ENCODE measurements at regions not wholly inside any gene's neighbourhood (a gene's known extent, or its start where the extent isn't known, plus 50 kb on each side); places are given as distances from the start of the nearest gene placed in this dataset.

DNA sequence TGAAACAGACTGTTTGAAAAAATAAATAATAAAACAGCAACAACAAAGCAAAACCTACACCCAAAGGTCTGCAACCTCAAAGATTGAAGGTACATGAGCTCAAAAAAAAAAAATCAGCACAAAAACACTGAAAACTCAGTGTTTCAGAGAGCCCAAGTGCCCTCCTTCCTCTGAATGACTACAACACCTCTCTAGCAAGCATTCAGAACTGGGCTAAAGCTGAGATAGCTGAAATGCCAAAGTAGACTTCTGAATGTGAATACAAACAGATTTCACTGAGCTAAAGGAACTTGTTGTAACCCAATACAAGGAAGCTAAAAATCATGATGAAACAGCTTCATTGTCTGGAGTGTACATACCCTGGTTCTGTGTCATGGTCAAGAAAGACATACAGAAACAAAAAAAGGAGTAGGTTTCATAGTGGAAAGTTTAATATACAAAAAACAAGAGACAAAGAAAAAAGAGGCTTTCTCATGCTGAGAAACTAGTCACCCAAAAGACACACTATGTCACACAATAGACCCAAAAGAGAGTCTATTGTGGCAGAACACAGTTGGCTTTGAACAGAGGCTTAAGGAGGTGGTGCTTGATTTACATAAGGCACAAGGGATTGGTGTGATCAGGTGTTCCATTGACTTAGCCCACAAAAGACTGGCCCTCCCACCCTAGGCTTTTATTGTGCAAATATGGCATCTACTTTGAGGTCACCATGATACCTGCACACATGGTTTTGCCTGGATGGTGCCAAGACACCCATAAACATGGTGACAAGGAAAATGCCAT lies 316.6 kb downstream of the KDM5D start:
- TF ChIP-seq POLR2A (IDR thresholded peaks at IDR 0.05): no peak
- TF ChIP-seq, protein P1, sequence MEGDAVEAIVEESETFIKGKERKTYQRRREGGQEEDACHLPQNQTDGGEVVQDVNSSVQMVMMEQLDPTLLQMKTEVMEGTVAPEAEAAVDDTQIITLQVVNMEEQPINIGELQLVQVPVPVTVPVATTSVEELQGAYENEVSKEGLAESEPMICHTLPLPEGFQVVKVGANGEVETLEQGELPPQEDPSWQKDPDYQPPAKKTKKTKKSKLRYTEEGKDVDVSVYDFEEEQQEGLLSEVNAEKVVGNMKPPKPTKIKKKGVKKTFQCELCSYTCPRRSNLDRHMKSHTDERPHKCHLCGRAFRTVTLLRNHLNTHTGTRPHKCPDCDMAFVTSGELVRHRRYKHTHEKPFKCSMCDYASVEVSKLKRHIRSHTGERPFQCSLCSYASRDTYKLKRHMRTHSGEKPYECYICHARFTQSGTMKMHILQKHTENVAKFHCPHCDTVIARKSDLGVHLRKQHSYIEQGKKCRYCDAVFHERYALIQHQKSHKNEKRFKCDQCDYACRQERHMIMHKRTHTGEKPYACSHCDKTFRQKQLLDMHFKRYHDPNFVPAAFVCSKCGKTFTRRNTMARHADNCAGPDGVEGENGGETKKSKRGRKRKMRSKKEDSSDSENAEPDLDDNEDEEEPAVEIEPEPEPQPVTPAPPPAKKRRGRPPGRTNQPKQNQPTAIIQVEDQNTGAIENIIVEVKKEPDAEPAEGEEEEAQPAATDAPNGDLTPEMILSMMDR (IDR thresholded peaks at IDR 0.05): no peak
- no peak for TF ChIP-seq POLR2AphosphoS5 (IDR thresholded peaks at IDR 0.05)
